ENCODE measurements at regions not wholly inside any gene's neighbourhood (a gene's known extent, or its start where the extent isn't known, plus 50 kb on each side); places are given as distances from the start of the nearest gene placed in this dataset.

- TF ChIP-seq POLR2AphosphoS5 (IDR thresholded peaks at IDR 0.05; ENCODE audit: borderline replicate concordance, low read depth, low read length) (no peak), EZH2 (IDR thresholded peaks at IDR 0.05) (no peak), FOXP2 (optimal IDR thresholded peaks at IDR 0.05; ENCODE audit: control extremely low read depth, extremely low read length, insufficient read depth) (no peak)
These were observed 116.8 kb upstream of the ARID1B start for GRCh38 chr6:156660389-156660788.

Measured in SK-N-MC (cell line).